NT2/D1 (cell line): ENCODE measurements at regions not wholly inside any gene's neighbourhood (a gene's known extent, or its start where the extent isn't known, plus 50 kb on each side); places are given as distances from the start of the nearest gene placed in this dataset.

Experiments
- YY1 ChIP-seq: IDR thresholded peaks from 2 replicates; pipeline ENCODE4 v1.6.1; 2011; ENCODE audit not compliant: insufficient read length, insufficient read depth
- ZNF274 ChIP-seq: IDR thresholded peaks from 2 replicates; pipeline ENCODE4 v1.6.1; 2011; ENCODE audit warnings: mild to moderate bottlenecking, low read depth, low read length

DNA sequence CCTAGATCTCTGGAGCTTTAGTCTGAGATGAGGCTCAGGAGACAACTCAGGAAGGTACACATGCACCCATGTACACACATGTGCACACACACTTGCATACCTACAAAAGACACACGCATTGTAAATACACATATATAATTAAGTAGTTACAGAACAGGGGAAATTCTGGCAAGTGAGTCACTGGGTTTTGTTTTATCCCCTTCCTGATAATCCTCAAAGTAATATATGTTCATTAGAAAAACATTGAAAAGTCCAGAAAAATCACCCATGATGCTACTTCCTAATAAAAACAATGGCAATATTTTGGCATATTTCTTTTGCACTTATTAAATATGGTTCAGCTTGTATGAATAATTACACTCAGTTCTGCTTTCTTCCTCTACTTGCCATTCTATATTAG, 115.3 kb upstream of the ECI2 start:
- no peak for TF ChIP-seq ZNF274
- no peak for TF ChIP-seq YY1
